ENCODE measurements at regions not wholly inside any gene's neighbourhood (a gene's known extent, or its start where the extent isn't known, plus 50 kb on each side); places are given as distances from the start of the nearest gene placed in this dataset.

DNA sequence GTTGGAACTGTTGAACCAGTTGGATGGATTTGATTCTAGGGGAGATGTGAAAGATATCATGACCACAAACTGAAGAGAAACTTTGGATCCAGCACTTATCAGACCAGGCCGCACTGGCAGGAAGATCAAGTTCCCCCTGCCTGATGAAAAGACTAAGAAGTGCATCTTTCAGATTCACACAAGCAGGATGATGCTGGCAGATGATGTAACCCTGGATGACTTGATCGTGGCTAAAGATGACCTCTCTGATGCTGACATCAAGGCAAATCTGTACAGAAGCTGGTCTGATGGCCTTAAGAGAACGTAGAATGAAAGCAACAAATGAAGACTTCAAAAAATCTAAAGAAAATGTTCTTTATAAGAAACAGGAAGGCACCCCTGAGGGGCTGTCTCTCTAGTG lies 72.8 kb upstream of the CDYL start:
- H3K36me3 ChIP-seq (replicated peaks in 1 of 2; ENCODE audit: insufficient read depth in 1 of 2, low read depth in 2 of 2) = no peaks in the 10 kb centered on the region
- DNase-seq (no peak), ATAC-seq (no peak)
- WGBS, 2 donors = 55 to 79% methylated on average over 3 of the region's 3 CpGs
- H3K4me1 ChIP-seq = no peaks in the 10 kb centered on the region
- intact Hi-C loops (cut with DNase I) = no loop called here
- H3K27me3 ChIP-seq = no peaks in the 10 kb centered on the region
- H3K9me3 ChIP-seq = no peaks in the 10 kb centered on the region
- H3K4me3 ChIP-seq = no peak overlapping the region
- H3K27ac ChIP-seq = no peak overlapping the region
- no peak for TF ChIP-seq CTCF (IDR thresholded peaks at IDR 0.05)
- no peak for TF ChIP-seq POLR2A (IDR thresholded peaks at IDR 0.05)

GRCh38 chr6:4698901-4699659 lies 77.1 kb upstream of the CDYL start:
- WGBS, 2 donors = 45 to 50% methylated on average over 3 of the region's 3 CpGs
- no peak for ATAC-seq

GRCh38 chr6:4693173-4693970 lies 82.8 kb upstream of the CDYL start:
- intact Hi-C loops (cut with DNase I) = no loop called here
- WGBS, 2 donors = 29 to 52% methylated on average over 4 of the region's 4 CpGs
- Histone ChIP-seq H3K27ac (no peak overlapping the region), H3K9me3 (no peaks in the 10 kb centered on the region), H3K4me1 (no peaks in the 10 kb centered on the region), H3K4me3 (no peak overlapping the region), H3K36me3 (replicated peaks in 1 of 2; ENCODE audit: insufficient read depth in 1 of 2, low read depth in 2 of 2) (no peaks in the 10 kb centered on the region), H3K27me3 (no peaks in the 10 kb centered on the region)
- DNase-seq = no peak
- TF ChIP-seq CTCF (IDR thresholded peaks at IDR 0.05) (no peak), POLR2A (IDR thresholded peaks at IDR 0.05) (no peak)
- no peak for ATAC-seq

More at GRCh38 chr6:4698901-4699659, 77.1 kb upstream of the CDYL start:
- no peaks in the 10 kb centered on the region for H3K9me3 ChIP-seq
- DNase-seq = no peak
- H3K4me3 ChIP-seq = no peak overlapping the region
- no peaks in the 10 kb centered on the region for H3K4me1 ChIP-seq
- no peaks in the 10 kb centered on the region for H3K27me3 ChIP-seq
- intact Hi-C loops (cut with DNase I) = no loop called here
- H3K27ac ChIP-seq = no peak overlapping the region
- TF ChIP-seq POLR2A (IDR thresholded peaks at IDR 0.05) (no peak), CTCF (IDR thresholded peaks at IDR 0.05) (no peak)
- H3K36me3 ChIP-seq (replicated peaks in 1 of 2; ENCODE audit: insufficient read depth in 1 of 2, low read depth in 2 of 2) = no peaks in the 10 kb centered on the region

DNA sequence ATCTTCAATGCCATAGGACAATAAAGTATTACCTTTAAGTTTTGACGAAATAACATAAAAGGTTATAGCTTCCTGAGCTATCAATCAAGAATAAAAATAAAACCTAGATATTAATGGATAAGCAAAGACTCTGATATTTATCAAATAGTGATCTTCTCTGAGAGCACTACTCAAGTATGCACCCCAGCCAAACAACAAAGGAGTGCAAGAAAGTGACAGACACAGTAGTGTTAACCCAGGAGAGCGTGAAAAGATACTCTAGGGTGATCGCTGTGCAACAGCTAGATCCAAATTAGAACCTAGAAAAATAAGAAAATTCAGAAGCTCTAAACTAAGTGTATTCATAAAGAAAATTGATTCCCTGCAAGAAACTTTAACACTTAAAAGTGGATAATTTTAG lies 83.5 kb upstream of the CDYL start:
- H3K27me3 ChIP-seq = no peaks in the 10 kb centered on the region
- 67 to 85% methylated on average over 3 of the region's 3 CpGs for WGBS, 2 donors
- intact Hi-C loops (cut with DNase I) = no loop called here
- no peaks in the 10 kb centered on the region for H3K4me1 ChIP-seq
- ATAC-seq (no peak), DNase-seq (no peak)
- no peak overlapping the region for H3K27ac ChIP-seq
- no peaks in the 10 kb centered on the region for H3K9me3 ChIP-seq
- H3K4me3 ChIP-seq = no peak overlapping the region
- no peaks in the 10 kb centered on the region for H3K36me3 ChIP-seq (replicated peaks in 1 of 2; ENCODE audit: insufficient read depth in 1 of 2, low read depth in 2 of 2)
- TF ChIP-seq POLR2A (IDR thresholded peaks at IDR 0.05) (no peak), CTCF (IDR thresholded peaks at IDR 0.05) (no peak)

All from body of pancreas (tissue), 4 donors.